ENCODE measurements at regions not wholly inside any gene's neighbourhood (a gene's known extent, or its start where the extent isn't known, plus 50 kb on each side); places are given as distances from the start of the nearest gene placed in this dataset.

DNA sequence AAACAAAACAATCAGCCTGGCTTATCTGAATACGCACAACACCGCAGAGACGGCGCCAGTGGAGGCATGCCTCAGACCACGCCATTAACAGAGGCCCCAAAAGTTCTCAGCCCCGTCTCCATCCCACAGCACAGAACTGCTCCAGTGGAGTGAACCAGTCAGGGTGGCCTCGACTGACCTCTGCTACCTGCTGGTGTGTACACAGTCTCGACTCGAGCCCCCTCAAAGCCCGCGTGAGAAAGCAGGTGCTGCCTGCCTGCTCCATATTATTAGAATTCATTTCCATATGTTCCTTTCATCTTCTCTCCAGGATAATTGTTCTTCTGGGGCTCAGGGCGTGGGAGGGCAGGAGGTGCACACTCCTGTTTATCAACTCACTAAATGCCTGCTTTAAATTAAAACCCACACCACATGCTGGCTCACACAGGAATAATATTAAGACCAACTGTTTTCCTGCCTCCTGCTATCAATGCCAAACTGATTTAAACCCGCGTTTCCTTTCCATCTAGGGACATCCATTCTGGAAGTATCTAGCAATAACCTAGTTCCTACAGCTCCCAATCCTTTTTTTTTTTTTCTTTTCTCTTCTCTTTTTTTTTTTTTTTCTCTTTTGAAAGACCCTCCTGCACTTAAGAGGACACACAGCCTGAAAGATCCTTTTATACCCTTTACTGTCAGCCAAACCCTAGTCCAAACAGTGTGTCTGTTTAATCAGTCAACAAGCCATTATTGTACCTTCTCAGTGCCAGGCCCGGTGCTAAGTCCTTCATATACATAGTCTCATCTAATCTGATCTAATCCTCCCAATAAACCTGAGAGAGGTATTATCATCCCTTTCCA, 101.2 kb downstream of the TLE3 start:
- DNase-seq = no peak

DNA sequence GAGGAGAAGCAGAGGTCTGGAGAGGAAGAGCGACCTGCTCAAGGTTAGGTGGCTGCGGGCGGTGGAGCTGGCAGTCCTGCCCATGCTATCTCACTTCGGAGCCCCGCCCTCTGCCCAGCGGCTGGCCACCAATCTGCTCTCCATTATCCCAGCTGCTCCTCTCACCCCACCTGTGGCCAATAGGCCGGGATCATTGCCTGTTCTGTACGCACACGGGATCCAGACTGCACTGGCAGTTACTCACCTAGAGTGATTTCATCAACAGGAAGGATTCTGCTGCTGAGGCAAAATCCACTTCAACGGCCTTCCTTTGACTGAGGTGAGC, 100.6 kb downstream of the TLE3 start:
- DNase-seq = no peak

All from T-helper 9 cell (primary cell).